ENCODE measurements at regions not wholly inside any gene's neighbourhood (a gene's known extent, or its start where the extent isn't known, plus 50 kb on each side); places are given as distances from the start of the nearest gene placed in this dataset.

- TF ChIP-seq YY1 (IDR thresholded peaks at IDR 0.05; ENCODE audit: insufficient read depth, insufficient read length) (no peak), ZNF274 (IDR thresholded peaks at IDR 0.05; ENCODE audit: low read depth, low read length) (no peak)
Measured at GRCh38 chr17:65434878-65435277, 126.6 kb downstream of the AXIN2 start.
